Lung (tissue), 11 donors: ENCODE measurements at regions not wholly inside any gene's neighbourhood (a gene's known extent, or its start where the extent isn't known, plus 50 kb on each side); places are given as distances from the start of the nearest gene placed in this dataset.

Source experiments
- ATAC-seq: fragments of 200-7000 bp; cut with Tn5 transposase; one replicate; pipeline ENCODE4 v1.9.1; 2020; ENCODE audit warnings: moderate number of reproducible peaks; ENCODE audit not compliant: insufficient read depth, low FRiP score
- DNase-seq, 3 donors: peaks; one replicate each; pipeline ENCODE4 v3.0.0-alpha.2; 2013 to 2017
- H3K27ac ChIP-seq, 2 donors: one replicate each; pipeline ENCODE4 v1.5.1; 2013; ENCODE audit warnings: mild to moderate bottlenecking in 2 of 2, moderate library complexity in 2 of 2, control low read depth in 1 of 2, inconsistent platforms in 1 of 2, low read depth in 1 of 2, low read length in 1 of 2
- H3K27me3 ChIP-seq, 3 donors: one replicate each; pipeline ENCODE4 v1.5.1; 2013; ENCODE audit warnings: low read length in 2 of 3; ENCODE audit not compliant: control insufficient read depth in 3 of 3, insufficient read depth in 3 of 3
- H3K36me3 ChIP-seq, 4 donors: one replicate each; pipeline ENCODE4 v1.5.1; 2013; ENCODE audit warnings: low read length in 4 of 4, mild to moderate bottlenecking in 1 of 4, moderate library complexity in 1 of 4; ENCODE audit not compliant: control insufficient read depth in 4 of 4, insufficient read depth in 4 of 4
- H3K4me1 ChIP-seq, 5 donors: one replicate each; pipeline ENCODE4 v1.5.1; 2013; ENCODE audit warnings: low read length in 5 of 5, mild to moderate bottlenecking in 2 of 5, moderate library complexity in 1 of 5; ENCODE audit not compliant: control insufficient read depth in 5 of 5, insufficient read depth in 5 of 5
- H3K4me3 ChIP-seq: one replicate; pipeline ENCODE4 v1.5.1; 2013; ENCODE audit warnings: mild to moderate bottlenecking, control low read depth, moderate library complexity
- H3K9ac ChIP-seq, 2 donors: one replicate each; pipeline ENCODE4 v1.5.1; 2013; ENCODE audit warnings: low read length in 2 of 2, control low read depth in 1 of 2; ENCODE audit not compliant: insufficient read depth in 1 of 2
- H3K9me3 ChIP-seq, 4 donors: one replicate each; pipeline ENCODE4 v1.5.1; 2013; ENCODE audit warnings: low read length in 3 of 4, mild to moderate bottlenecking in 1 of 4, moderate library complexity in 1 of 4; ENCODE audit not compliant: control insufficient read depth in 4 of 4, insufficient read depth in 3 of 4
- WGBS, 2 donors: extraction: QIAGEN DNeasy Blood & Tissue Kit; methylation state at CpG; one replicate each; pipeline ENCODE4 v1.1.7; 2013; 5-methylcytosine and 5-hydroxymethylcytosine counted together
- TF ChIP-seq, protein P1 (sequence below): IDR thresholded peaks from 2 replicates; pipeline ENCODE4 v1.5.1; 2012; ENCODE audit warnings: mild to moderate bottlenecking; ENCODE audit errors: control extremely low read depth, extremely low read depth
- donor health status: control.
- donor health status: control.
- donor health status: Bipolar disorder and iron deficiency.
- donor health status: healthy.
- donor health status: DM: yes; HTN: yes; CAD: no.

DNA sequence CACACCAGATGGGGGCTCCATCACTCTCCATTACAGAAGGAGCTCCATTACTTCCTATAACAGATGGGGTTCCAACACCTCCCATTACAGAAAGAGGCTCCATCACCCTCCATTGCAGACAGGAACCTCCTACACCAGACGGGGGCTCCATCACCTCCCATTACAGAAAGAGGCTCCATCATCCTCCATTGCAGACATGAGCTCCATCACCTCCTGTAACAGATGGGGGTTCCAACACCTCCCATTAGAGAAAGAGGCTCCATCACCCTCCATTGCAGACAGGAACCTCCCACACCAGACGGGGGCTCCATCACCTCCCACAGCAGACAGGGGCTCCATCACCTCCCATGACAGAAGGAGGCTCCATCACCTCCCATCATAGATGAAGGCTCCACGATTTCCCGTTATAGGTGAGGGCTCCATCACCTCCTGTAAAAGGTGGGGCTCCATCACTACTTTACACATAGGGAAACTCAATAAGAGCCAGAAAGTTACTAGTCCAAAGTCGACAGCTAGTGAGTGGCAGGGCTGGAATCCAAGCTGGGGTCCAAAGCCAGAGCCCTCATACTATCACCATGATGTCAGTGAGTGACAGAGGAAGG, 224.8 kb downstream of the RBFOX3 start:
- Histone ChIP-seq H3K36me3 (no peaks in the 10 kb centered on the region), H3K9me3 (peaks cover 0 to 2% (median 0%) of the 10 kb centered on the region in 4 donors), H3K4me1 (no peaks in the 10 kb centered on the region), H3K4me3 (no peak overlapping the region), H3K9ac (no peak overlapping the region), H3K27ac (no peak overlapping the region), H3K27me3 (peaks cover 0 to 22% (median 12%) of the 10 kb centered on the region in 3 donors)
- TF ChIP-seq, protein P1, sequence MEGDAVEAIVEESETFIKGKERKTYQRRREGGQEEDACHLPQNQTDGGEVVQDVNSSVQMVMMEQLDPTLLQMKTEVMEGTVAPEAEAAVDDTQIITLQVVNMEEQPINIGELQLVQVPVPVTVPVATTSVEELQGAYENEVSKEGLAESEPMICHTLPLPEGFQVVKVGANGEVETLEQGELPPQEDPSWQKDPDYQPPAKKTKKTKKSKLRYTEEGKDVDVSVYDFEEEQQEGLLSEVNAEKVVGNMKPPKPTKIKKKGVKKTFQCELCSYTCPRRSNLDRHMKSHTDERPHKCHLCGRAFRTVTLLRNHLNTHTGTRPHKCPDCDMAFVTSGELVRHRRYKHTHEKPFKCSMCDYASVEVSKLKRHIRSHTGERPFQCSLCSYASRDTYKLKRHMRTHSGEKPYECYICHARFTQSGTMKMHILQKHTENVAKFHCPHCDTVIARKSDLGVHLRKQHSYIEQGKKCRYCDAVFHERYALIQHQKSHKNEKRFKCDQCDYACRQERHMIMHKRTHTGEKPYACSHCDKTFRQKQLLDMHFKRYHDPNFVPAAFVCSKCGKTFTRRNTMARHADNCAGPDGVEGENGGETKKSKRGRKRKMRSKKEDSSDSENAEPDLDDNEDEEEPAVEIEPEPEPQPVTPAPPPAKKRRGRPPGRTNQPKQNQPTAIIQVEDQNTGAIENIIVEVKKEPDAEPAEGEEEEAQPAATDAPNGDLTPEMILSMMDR, result no peak
- 85 to 94% methylated on average over 5 of the region's 5 CpGs for WGBS, 2 donors
- no peak for ATAC-seq
- no peak for DNase-seq

DNA sequence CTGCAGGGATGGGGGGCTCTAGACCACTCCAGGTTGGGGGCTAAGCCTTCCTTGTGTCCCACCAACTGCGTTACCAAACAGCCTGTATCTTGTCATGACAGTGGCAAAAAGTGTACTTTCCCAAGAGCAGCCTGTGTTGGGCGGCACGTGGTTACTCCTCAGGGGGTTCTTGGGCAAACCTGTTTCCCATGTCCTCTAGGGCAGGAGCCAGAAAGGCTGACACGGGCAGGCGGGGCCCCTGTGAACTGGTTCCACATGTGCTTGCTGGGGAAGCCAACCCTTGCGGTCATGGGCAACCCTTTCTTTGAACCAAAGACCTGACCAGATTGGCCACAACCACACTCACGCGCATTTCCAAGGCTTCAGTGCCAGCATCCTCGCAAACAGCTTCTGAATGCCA, 228.5 kb downstream of the RBFOX3 start:
- TF ChIP-seq, protein P1, result no peak
- H3K9ac ChIP-seq, result no peak overlapping the region
- peaks cover 0 to 18% (median 4%) of the 10 kb centered on the region in 3 donors for H3K27me3 ChIP-seq
- H3K4me3 ChIP-seq, result no peak overlapping the region
- no peaks in the 10 kb centered on the region for H3K36me3 ChIP-seq
- H3K9me3 ChIP-seq, result peaks cover 0 to 2% (median 0%) of the 10 kb centered on the region in 4 donors
- ATAC-seq (no peak), DNase-seq (no peak)
- no peaks in the 10 kb centered on the region for H3K4me1 ChIP-seq
- 75 to 89% methylated on average over 9 of the region's 9 CpGs for WGBS, 2 donors
- H3K27ac ChIP-seq, result no peak overlapping the region

DNA sequence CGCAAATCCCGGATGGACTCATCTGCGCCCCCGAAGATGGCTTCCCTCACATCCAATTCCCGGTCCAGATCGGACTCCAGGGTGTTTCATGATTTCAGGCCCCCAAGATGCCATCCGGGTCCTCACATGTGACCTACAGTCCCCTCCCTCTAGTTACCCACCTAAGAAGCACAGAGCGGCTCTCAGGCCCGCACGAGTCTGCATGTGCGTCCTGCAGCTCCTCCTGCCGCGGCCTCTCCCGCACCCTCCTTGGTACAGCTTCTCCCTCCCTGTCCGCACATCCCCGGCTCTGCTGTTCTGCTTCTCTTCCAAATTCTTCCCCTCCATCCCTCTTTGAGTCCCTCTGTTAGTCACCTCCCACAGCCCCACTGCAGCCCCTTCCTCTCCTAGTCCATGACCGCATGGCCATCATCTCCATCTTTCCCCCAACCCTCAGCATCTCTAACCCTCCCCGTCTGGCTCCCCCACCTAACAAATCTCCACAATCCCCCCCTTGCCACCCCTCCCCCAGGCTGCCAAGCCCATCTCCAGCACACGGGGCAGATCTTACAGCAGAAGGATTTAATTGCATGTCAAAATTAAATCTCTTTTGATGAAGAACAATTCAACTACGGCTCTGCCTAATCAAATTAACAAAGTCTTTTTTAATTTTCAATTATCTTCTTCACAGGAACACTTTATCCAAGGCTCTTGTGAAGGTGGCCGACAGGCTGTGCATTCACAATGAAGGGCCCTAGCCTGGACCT, 231.0 kb downstream of the RBFOX3 start:
- ATAC-seq (no peak), DNase-seq (no peak)
- Histone ChIP-seq H3K9ac (no peak overlapping the region), H3K4me3 (no peak overlapping the region), H3K27me3 (peaks cover 0 to 33% (median 6%) of the 10 kb centered on the region in 3 donors), H3K4me1 (no peaks in the 10 kb centered on the region), H3K9me3 (no peaks in the 10 kb centered on the region), H3K36me3 (no peaks in the 10 kb centered on the region), H3K27ac (no peak overlapping the region)
- TF ChIP-seq, protein P1, result no peak
- 76 to 85% methylated on average over 21 of the region's 21 CpGs for WGBS, 2 donors
